Heart right ventricle (tissue), 16 donors: ENCODE measurements at regions not wholly inside any gene's neighbourhood (a gene's known extent, or its start where the extent isn't known, plus 50 kb on each side); places are given as distances from the start of the nearest gene placed in this dataset.

ENCODE experiments used
- ATAC-seq, 8 donors: fragments of 200-7000 bp; cut with Tn5 transposase; one replicate each; pipeline ENCODE4 v1.9.1; 2020; ENCODE audit warnings: mild to moderate bottlenecking in 8 of 8, moderate library complexity in 8 of 8, moderate number of reproducible peaks in 1 of 8
- DNase-seq, 2 donors: peaks; one replicate each; pipeline ENCODE4 v3.0.0-alpha.2; 2020
- H3K27ac ChIP-seq, 10 donors: fragments of 200-600 bp; sonication (generic) in 2 of 10; one replicate each; pipeline versions ENCODE4 v1.5.0 to v1.8.0; 2020 to 2022; ENCODE audit warnings: mild to moderate bottlenecking in 3 of 10
- H3K27me3 ChIP-seq, 7 donors: fragments of 200-600 bp; one replicate each; pipeline ENCODE4 v1.8.0; 2021 to 2022; ENCODE audit warnings: mild to moderate bottlenecking in 2 of 7
- H3K36me3 ChIP-seq, 9 donors: fragments of 200-600 bp; sonication (generic) in 1 of 9; one replicate each; pipeline versions ENCODE4 v1.5.0 to v1.8.0; 2020 to 2022; ENCODE audit warnings: mild to moderate bottlenecking in 2 of 9
- H3K4me1 ChIP-seq, 9 donors: fragments of 200-600 bp; sonication (generic) in 1 of 9; one replicate each; pipeline versions ENCODE4 v1.5.0 to v1.8.0; 2020 to 2022; ENCODE audit warnings: mild to moderate bottlenecking in 4 of 9
- H3K4me3 ChIP-seq, 10 donors: fragments of 200-600 bp; sonication (generic) in 2 of 10; one replicate each; pipeline versions ENCODE4 v1.5.0 to v1.8.0; 2020 to 2022; ENCODE audit warnings: mild to moderate bottlenecking in 7 of 10, moderate library complexity in 2 of 10
- H3K9me3 ChIP-seq, 11 donors: fragments of 200-600 bp in 10 of 11; sonication (generic) in 2 of 11; one replicate each; pipeline versions ENCODE4 v1.5.0 to v1.8.0; 2013 to 2022; ENCODE audit warnings: mild to moderate bottlenecking in 2 of 11, control low read depth in 1 of 11, moderate library complexity in 1 of 11
- WGBS, 2 donors: extraction: QIAGEN DNeasy Blood & Tissue Kit; methylation state at CpG; one replicate each; pipeline ENCODE4 v1.1.7; 2013; ENCODE audit warnings: inconsistent platforms in 1 of 2; 5-methylcytosine and 5-hydroxymethylcytosine counted together
- intact Hi-C, 10 donors: fragments of 100-400 bp; cut with DNase I; formaldehyde crosslinking; loops; one replicate each; pipeline versions ENCODE4 v1.11.1 to v1.14.2; 2022
- TF ChIP-seq, protein P1 (sequence below), 9 donors: fragments of 200-600 bp; sonication (generic) in 2 of 9; IDR thresholded peaks; one replicate each; pipeline versions ENCODE4 v1.5.0 to v1.8.0; 2021 to 2022; ENCODE audit warnings: antibody characterized with exemption in 9 of 9, mild to moderate bottlenecking in 5 of 9, moderate library complexity in 1 of 9
- donor health status: Arrhythmogenic right ventricular cardiomyopathy.
- donor health status: ischemic (EF 13 %, LVEDD 7.1; RV severe dilation, severe dysfunction).
- donor health status: healthy with polysubstance abuse.
- donor health status: DM: no; HTN: yes; CAD: no.
- donor health status: DM: no; HTN: no; CAD: no.
- donor health status: ischemic (EF 25% LVEDD 6.9; RV normal size, moderate dysfunction).
- donor health status: ischemic (EF 25% LVEDD 5.7; RV mildly dilated, moderate dysfunction).
- donor health status: healthy.
- donor health status: DM: yes; HTN: yes; CAD: no.
- donor health status: Ischemic cardiomyopathy.
- donor health status: ischemic (EF 35%, LVEDD 5.7; RV mildly dilated, moderate dysfunction).
- donor health status: nonischemic (EF 11% LVEDD 7.7; RV severe dilation, severe dysfunction).
- donor health status: DM: yes; HTN: yes; CAD: no.
- donor health status: PGD.
- donor health status: ischemic (EF 29% LVEDD 5.4; RV normal size, mild dysfunction).
- donor health status: nonischemic (EF 23%, LVEDD 6.1; RV moderate dilation, normal function).

- TF ChIP-seq, protein P1, sequence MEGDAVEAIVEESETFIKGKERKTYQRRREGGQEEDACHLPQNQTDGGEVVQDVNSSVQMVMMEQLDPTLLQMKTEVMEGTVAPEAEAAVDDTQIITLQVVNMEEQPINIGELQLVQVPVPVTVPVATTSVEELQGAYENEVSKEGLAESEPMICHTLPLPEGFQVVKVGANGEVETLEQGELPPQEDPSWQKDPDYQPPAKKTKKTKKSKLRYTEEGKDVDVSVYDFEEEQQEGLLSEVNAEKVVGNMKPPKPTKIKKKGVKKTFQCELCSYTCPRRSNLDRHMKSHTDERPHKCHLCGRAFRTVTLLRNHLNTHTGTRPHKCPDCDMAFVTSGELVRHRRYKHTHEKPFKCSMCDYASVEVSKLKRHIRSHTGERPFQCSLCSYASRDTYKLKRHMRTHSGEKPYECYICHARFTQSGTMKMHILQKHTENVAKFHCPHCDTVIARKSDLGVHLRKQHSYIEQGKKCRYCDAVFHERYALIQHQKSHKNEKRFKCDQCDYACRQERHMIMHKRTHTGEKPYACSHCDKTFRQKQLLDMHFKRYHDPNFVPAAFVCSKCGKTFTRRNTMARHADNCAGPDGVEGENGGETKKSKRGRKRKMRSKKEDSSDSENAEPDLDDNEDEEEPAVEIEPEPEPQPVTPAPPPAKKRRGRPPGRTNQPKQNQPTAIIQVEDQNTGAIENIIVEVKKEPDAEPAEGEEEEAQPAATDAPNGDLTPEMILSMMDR (IDR thresholded peaks at IDR 0.05), result no peak
- DNase-seq (no peak), ATAC-seq (no peak)
- Histone ChIP-seq H3K36me3 (no peaks in the 10 kb centered on the region), H3K4me1 (peaks cover 0 to 16% (median 0%) of the 10 kb centered on the region in 9 donors), H3K4me3 (no peak overlapping the region), H3K27ac (no peak overlapping the region), H3K27me3 (no peaks in the 10 kb centered on the region), H3K9me3 (peaks cover 0 to 7% (median 0%) of the 10 kb centered on the region in 11 donors)
- WGBS, 2 donors, result 65 to 69% methylated on average over 9 of the region's 9 CpGs
- intact Hi-C loops, result no loop called here
These were observed 327.2 kb upstream of the TRIB2 start for GRCh38 chr2:12389344-12390045.

GRCh38 chr2:12391116-12391515 is 325.6 kb upstream of the TRIB2 start:
- Histone ChIP-seq H3K4me3 (no peak overlapping the region), H3K4me1 (peaks cover 0 to 16% (median 0%) of the 10 kb centered on the region in 9 donors), H3K27ac (no peak overlapping the region), H3K27me3 (no peaks in the 10 kb centered on the region), H3K9me3 (peaks cover 0 to 7% (median 0%) of the 10 kb centered on the region in 11 donors), H3K36me3 (no peaks in the 10 kb centered on the region)
- intact Hi-C loops, result no loop called here
- DNase-seq, result no peak
- 65% methylated on average over 2 of the region's 2 CpGs for WGBS, 2 donors
- TF ChIP-seq, protein P1 (IDR thresholded peaks at IDR 0.05), result no peak
- no peak for ATAC-seq

- H3K27me3 ChIP-seq, result no peaks in the 10 kb centered on the region
- H3K9me3 ChIP-seq, result no peaks in the 10 kb centered on the region
- DNase-seq (no peak), ATAC-seq (no peak)
- H3K36me3 ChIP-seq, result no peaks in the 10 kb centered on the region
- 95 to 96% methylated on average over 6 of the region's 6 CpGs for WGBS, 2 donors
- TF ChIP-seq, protein P1 (IDR thresholded peaks at IDR 0.05), result no peak
- intact Hi-C loops, result loop anchor here in 1 of 10 donors (5.0 kb wide), 1 partner anchor 109 kb away; no protein-coding TSS in a partner anchor
- H3K27ac ChIP-seq, result no peak overlapping the region
- no peak overlapping the region for H3K4me3 ChIP-seq
- peaks cover 0 to 16% (median 4%) of the 10 kb centered on the region in 9 donors for H3K4me1 ChIP-seq
These were observed 320.0 kb upstream of the TRIB2 start for GRCh38 chr2:12396699-12397098.

- Histone ChIP-seq H3K27me3 (no peaks in the 10 kb centered on the region), H3K9me3 (no peaks in the 10 kb centered on the region), H3K4me1 (peaks cover 0 to 13% (median 4%) of the 10 kb centered on the region in 9 donors), H3K36me3 (no peaks in the 10 kb centered on the region), H3K27ac (peak overlapping the region in 5 of 10 donors; percentile 6 to 20 (median 13)), H3K4me3 (no peak overlapping the region)
- intact Hi-C loops, result loop anchor here in 1 of 10 donors (5.0 kb wide), 1 partner anchor 111 kb away; no protein-coding TSS in a partner anchor
- DNase-seq (peak; percentile 6 to 24), ATAC-seq (peak in 5 of 8 donors; percentile 71 to 89 (median 77))
- TF ChIP-seq, protein P1 (IDR thresholded peaks at IDR 0.05), result no peak
- WGBS, 2 donors, result 30 to 32% methylated on average over 9 of the region's 9 CpGs
These were observed 318.9 kb upstream of the TRIB2 start for GRCh38 chr2:12397854-12398253.
